Gastroesophageal sphincter (tissue), 4 donors: ENCODE measurements at regions not wholly inside any gene's neighbourhood (a gene's known extent, or its start where the extent isn't known, plus 50 kb on each side); places are given as distances from the start of the nearest gene placed in this dataset.
A peak's percentile ranks its signal among the peaks of the same experiment; 100 is the strongest.

Experiments used
- ATAC-seq: fragments of 150-250 bp; one replicate; pipeline ENCODE4 v1.9.1; 2016; ENCODE audit warnings: mild to moderate bottlenecking, moderate library complexity
- H3K27ac ChIP-seq, 4 donors: fragments of 200-600 bp; sonication (generic) in 3 of 4; 1 replicate in 3 of 4; 2 replicates in 1 of 4; pipeline ENCODE4 v1.5.1; 2016 to 2019
- H3K27me3 ChIP-seq: fragments of 200-600 bp; sonication (generic); one replicate; pipeline ENCODE4 v1.5.1; 2019
- H3K36me3 ChIP-seq, 2 donors: fragments of 200-600 bp; sonication (generic); one replicate each; pipeline ENCODE4 v1.5.1; 2019; ENCODE audit warnings: control low read depth in 1 of 2
- H3K4me1 ChIP-seq, 3 donors: fragments of 200-600 bp; sonication (generic); 1 replicate in 2 of 3; 2 replicates in 1 of 3; pipeline ENCODE4 v1.5.1; 2016 to 2019; ENCODE audit warnings: control low read depth in 2 of 3
- H3K4me3 ChIP-seq, 2 donors: fragments of 200-600 bp; sonication (generic); one replicate each; pipeline ENCODE4 v1.5.1; 2019; ENCODE audit warnings: mild to moderate bottlenecking in 1 of 2, moderate library complexity in 1 of 2
- H3K9me3 ChIP-seq, 3 donors: fragments of 200-600 bp; sonication (generic); one replicate each; pipeline ENCODE4 v1.5.1; 2017 to 2019; ENCODE audit warnings: control low read depth in 2 of 3
- CTCF ChIP-seq, 4 experiments: fragments of 200-600 bp in 2 of 4; fragments of 450-650 bp in 2 of 4; sonication (generic) in 1 of 4; IDR thresholded peaks; one replicate each; pipeline ENCODE4 v1.5.1; 2017 to 2019; ENCODE audit warnings: antibody characterized with exemption in 4 of 4, mild to moderate bottlenecking in 2 of 4, moderate library complexity in 2 of 4
- EP300 ChIP-seq: sonication (generic); formaldehyde crosslinking; IDR thresholded peaks from one replicate; pipeline ENCODE4 v1.6.1; 2017; ENCODE audit warnings: antibody characterized with exemption, mild to moderate bottlenecking
- POLR2A ChIP-seq, 2 donors: fragments of 450-650 bp; IDR thresholded peaks; one replicate each; pipeline ENCODE4 v1.6.1; 2017; ENCODE audit warnings: antibody characterized with exemption in 2 of 2, mild to moderate bottlenecking in 2 of 2, moderate library complexity in 1 of 2
- POLR2AphosphoS5 ChIP-seq: sonication (generic); formaldehyde crosslinking; IDR thresholded peaks from one replicate; pipeline ENCODE4 v1.6.1; 2017; ENCODE audit warnings: antibody characterized with exemption
- WGBS, 2 donors: methylation state at CpG; one replicate each; pipeline ENCODE4 v1.1.5; 2018; ENCODE audit warnings: low coverage in 1 of 2; 5-methylcytosine and 5-hydroxymethylcytosine counted together

GRCh38 chr5:124064956-124065355, 553.0 kb downstream of the CSNK1G3 start:
- Histone ChIP-seq H3K36me3 (no peaks in the 10 kb centered on the region), H3K27me3 (no peaks in the 10 kb centered on the region), H3K27ac (no peak overlapping the region), H3K4me3 (no peak overlapping the region), H3K9me3 (no peaks in the 10 kb centered on the region), H3K4me1 (peaks cover 0 to 17% (median 3%) of the 10 kb centered on the region in 3 donors)
- no peak for TF ChIP-seq POLR2A (IDR thresholded peaks at IDR 0.05)
- TF ChIP-seq POLR2AphosphoS5: no peak
- no peak for TF ChIP-seq CTCF (IDR thresholded peaks at IDR 0.05)
- no peak for TF ChIP-seq EP300
- ATAC-seq: no peak
- WGBS, 2 donors: 86 to 90% methylated on average over 1 of the region's 1 CpG

DNA sequence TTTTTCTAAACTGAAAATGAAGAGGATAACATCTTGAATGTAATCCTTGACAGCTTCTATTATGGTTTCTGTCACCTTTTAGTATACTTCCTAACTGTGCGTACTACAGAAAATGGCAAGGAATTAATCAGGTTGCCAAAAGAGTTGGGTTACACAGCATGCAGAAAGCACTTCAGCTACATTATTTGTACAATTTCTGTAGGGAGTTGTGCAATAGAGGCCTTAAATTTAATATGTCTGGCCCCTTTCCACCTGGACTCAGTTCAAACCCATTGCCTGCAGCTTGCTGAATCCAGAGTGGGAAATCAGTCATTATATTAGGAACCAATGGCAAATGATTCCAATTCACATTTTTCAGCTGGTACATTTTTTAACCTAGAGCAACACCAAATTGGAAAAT, 549.7 kb downstream of the CSNK1G3 start:
- Histone ChIP-seq H3K4me1 (peaks cover 0 to 30% (median 3%) of the 10 kb centered on the region in 3 donors), H3K27me3 (no peaks in the 10 kb centered on the region), H3K9me3 (no peaks in the 10 kb centered on the region), H3K36me3 (no peaks in the 10 kb centered on the region), H3K27ac (no peak overlapping the region), H3K4me3 (no peak overlapping the region)
- TF ChIP-seq POLR2AphosphoS5 (peak; percentile 65), EP300 (no peak)
- ATAC-seq: peak; percentile 58
- WGBS, 2 donors: 17 to 47% methylated on average over 1 of the region's 1 CpG

GRCh38 chr5:124061068-124061430, 549.1 kb downstream of the CSNK1G3 start:
- Histone ChIP-seq H3K27me3 (no peaks in the 10 kb centered on the region), H3K4me1 (peaks cover 0 to 32% (median 3%) of the 10 kb centered on the region in 3 donors), H3K4me3 (no peak overlapping the region), H3K27ac (no peak overlapping the region), H3K9me3 (no peaks in the 10 kb centered on the region), H3K36me3 (no peaks in the 10 kb centered on the region)
- no peak for ATAC-seq
- TF ChIP-seq CTCF (IDR thresholded peaks at IDR 0.05): no peak
- no peak for TF ChIP-seq POLR2A (IDR thresholded peaks at IDR 0.05)
- TF ChIP-seq EP300: no peak
- TF ChIP-seq POLR2AphosphoS5: no peak
- 43 to 54% methylated on average over 3 to 4 of the region's 4 CpGs for WGBS, 2 donors

GRCh38 chr5:124060413-124061067, 548.6 kb downstream of the CSNK1G3 start:
- H3K9me3 ChIP-seq: no peaks in the 10 kb centered on the region
- no peak overlapping the region for H3K4me3 ChIP-seq
- 59 to 66% methylated on average over 5 of the region's 5 CpGs for WGBS, 2 donors
- TF ChIP-seq CTCF (IDR thresholded peaks at IDR 0.05): no peak
- H3K27me3 ChIP-seq: no peaks in the 10 kb centered on the region
- peaks cover 0 to 32% (median 3%) of the 10 kb centered on the region in 3 donors for H3K4me1 ChIP-seq
- H3K27ac ChIP-seq: no peak overlapping the region
- no peak for ATAC-seq
- no peaks in the 10 kb centered on the region for H3K36me3 ChIP-seq

DNA sequence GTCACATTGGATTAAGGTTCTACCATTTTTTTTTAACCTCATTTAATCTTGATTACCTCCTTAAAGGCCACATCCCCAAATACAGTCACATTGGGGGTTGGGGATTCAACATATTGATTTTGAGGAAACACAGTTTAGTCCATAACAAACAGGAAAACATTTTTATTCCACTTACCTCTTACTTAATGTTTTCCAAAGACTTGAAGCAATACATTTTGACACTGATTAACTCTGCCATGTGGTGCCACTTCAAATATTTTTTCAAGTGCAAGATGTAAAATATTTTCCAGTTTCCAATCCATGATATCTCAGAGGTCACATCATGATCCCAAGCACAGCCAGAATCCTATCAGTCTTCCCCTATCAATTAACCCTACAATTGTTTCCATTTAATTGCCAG, 548.0 kb downstream of the CSNK1G3 start:
- ATAC-seq: no peak
- H3K9me3 ChIP-seq: no peaks in the 10 kb centered on the region

More for the DNA sequence above, 548.0 kb downstream of the CSNK1G3 start:
- H3K4me3 ChIP-seq: no peak overlapping the region
- H3K36me3 ChIP-seq: no peaks in the 10 kb centered on the region
- peaks cover 0 to 32% (median 3%) of the 10 kb centered on the region in 3 donors for H3K4me1 ChIP-seq
- TF ChIP-seq EP300: no peak
- no peak for TF ChIP-seq POLR2AphosphoS5
- TF ChIP-seq CTCF (IDR thresholded peaks at IDR 0.05): no peak
- TF ChIP-seq POLR2A (IDR thresholded peaks at IDR 0.05): no peak
- no peak overlapping the region for H3K27ac ChIP-seq
- H3K27me3 ChIP-seq: no peaks in the 10 kb centered on the region
